Activated CD4-positive, alpha-beta T cell treated with anti-CD3 and anti-CD28 coated beads for 36 hours (primary cell): ENCODE measurements at regions not wholly inside any gene's neighbourhood (a gene's known extent, or its start where the extent isn't known, plus 50 kb on each side); places are given as distances from the start of the nearest gene placed in this dataset.

Experiments
- ATAC-seq: fragments of 200-7000 bp; cut with Tn5 transposase; one replicate; pipeline ENCODE4 v1.10.0; 2021; ENCODE audit warnings: mild to moderate bottlenecking, moderate library complexity
- CTCF ChIA-PET: fragments of 350-600 bp; sonication (Branson Sonifier 250); formaldehyde crosslinking; loops from one replicate; lab custom pipeline; 2021; ENCODE audit warnings: antibody characterized with exemption; lab: Charles Lee
- POLR2A ChIA-PET: fragments of 350-600 bp; sonication (Branson Sonifier 250); formaldehyde crosslinking; loops from one replicate; lab custom pipeline; 2021; ENCODE audit warnings: antibody characterized with exemption, inconsistent platforms; lab: Charles Lee
- DNase-seq: peaks from one replicate; pipeline ENCODE4 v3.0.0-alpha.2; 2020
- H3K27ac Mint-ChIP-seq: one replicate; pipeline ENCODE4 v1.8.0; 2021; ENCODE audit warnings: mixed read lengths
- H3K27me3 Mint-ChIP-seq: one replicate; pipeline ENCODE4 v1.8.0; 2021; ENCODE audit warnings: mixed read lengths
- H3K36me3 Mint-ChIP-seq: one replicate; pipeline ENCODE4 v1.8.0; 2021; ENCODE audit warnings: low read depth, mixed read lengths
- H3K4me1 Mint-ChIP-seq: one replicate; pipeline ENCODE4 v1.8.0; 2021; ENCODE audit warnings: mixed read lengths
- H3K4me3 Mint-ChIP-seq: one replicate; pipeline ENCODE4 v1.8.0; 2021; ENCODE audit warnings: mild to moderate bottlenecking, moderate library complexity, mixed read lengths
- H3K9me3 Mint-ChIP-seq: one replicate; pipeline ENCODE4 v1.8.0; 2021; ENCODE audit warnings: low read depth, mixed read lengths
- intact Hi-C, 2 experiments: fragments of 100-400 bp; cut with DNase I in 1 of 2; cut with micrococcal nuclease in 1 of 2; formaldehyde crosslinking; loops; one replicate each; pipeline versions ENCODE4 v1.14.2 to v1.15.1; 2022 to 2024; cut with DNase I, micrococcal nuclease

DNA sequence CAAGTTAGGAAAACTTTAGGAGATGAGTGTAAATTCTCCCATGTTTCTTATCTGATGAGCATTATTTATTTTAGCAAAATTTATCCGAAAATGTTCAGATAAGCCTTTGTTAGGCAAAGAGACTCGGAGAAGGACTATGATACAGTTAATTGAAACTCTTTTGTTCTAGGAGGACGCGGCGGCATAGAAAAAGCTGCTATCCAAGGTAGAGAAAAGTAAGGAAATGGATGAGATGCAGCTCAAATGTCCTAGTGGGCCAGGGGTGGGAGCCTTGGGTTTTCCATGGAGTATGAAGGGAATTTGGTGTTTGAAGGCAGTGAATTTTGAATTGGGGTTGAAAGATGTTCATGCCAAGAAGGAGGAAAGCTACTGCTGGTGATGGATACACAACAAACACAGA lies 1504.5 kb downstream of the AACS start:
- Mint-ChIP-seq H3K9me3 (peaks cover 3% of the 10 kb centered on the region), H3K27ac (no peak overlapping the region), H3K4me3 (no peak overlapping the region), H3K27me3 (no peaks in the 10 kb centered on the region), H3K36me3 (no peaks in the 10 kb centered on the region), H3K4me1 (peaks cover 3% of the 10 kb centered on the region)
- CTCF ChIA-PET = interaction anchor here (0.8 kb wide), 1 partner anchor 11 kb away, joined by 3 read pairs; no protein-coding TSS in a partner anchor
- DNase-seq = no peak
- POLR2A ChIA-PET = no interaction called here
- intact Hi-C loops = no loop called here
- ATAC-seq = no peak

DNA sequence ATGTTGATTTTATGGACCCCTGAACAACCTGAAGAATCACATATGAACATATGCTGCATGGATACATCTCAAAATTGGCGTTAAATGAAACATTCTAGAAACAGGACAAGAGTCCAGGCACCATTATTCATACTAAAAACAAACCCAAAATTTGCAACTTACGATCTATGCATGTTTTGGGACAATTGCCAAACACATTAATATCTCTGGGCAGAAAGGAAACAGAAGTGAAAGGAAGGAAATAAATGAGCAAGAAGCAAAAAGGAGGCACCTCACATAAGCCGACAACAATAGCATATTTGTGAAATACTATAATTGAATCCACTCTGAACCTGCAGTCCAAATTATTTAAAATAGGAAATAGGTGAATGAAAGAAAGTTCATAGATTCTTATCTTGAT lies 1505.3 kb downstream of the AACS start:
- no peak for ATAC-seq
- CTCF ChIA-PET = no interaction called here

DNA sequence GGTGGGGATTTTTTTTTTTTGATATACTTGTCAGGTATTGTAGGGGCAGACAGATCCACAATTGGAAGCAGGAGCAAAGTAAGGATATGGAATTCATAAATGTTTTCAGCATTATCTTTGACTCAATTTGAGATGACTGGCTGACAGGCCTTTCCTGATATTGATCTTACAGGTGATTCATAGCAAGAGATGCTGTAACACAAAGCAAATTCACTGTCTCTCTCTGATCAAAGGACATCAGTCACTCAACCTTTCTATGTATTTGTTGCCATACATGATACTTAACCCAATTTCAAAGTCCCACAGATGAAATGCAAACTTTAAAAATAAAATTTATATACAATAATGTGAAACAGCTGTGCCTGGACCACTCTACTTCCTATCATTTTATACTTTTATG lies 1506.9 kb downstream of the AACS start:
- POLR2A ChIA-PET = no interaction called here
- Mint-ChIP-seq H3K36me3 (no peaks in the 10 kb centered on the region), H3K27ac (no peak overlapping the region), H3K4me3 (no peak overlapping the region), H3K4me1 (peaks cover 3% of the 10 kb centered on the region), H3K9me3 (no peaks in the 10 kb centered on the region), H3K27me3 (no peaks in the 10 kb centered on the region)
- CTCF ChIA-PET = no interaction called here
- ATAC-seq (no peak), DNase-seq (no peak)
- intact Hi-C loops = no loop called here

More for the DNA sequence above, 1505.3 kb downstream of the AACS start:
- POLR2A ChIA-PET = no interaction called here
- Mint-ChIP-seq H3K9me3 (peaks cover 3% of the 10 kb centered on the region), H3K36me3 (no peaks in the 10 kb centered on the region), H3K4me1 (peaks cover 3% of the 10 kb centered on the region), H3K4me3 (no peak overlapping the region), H3K27me3 (no peaks in the 10 kb centered on the region), H3K27ac (no peak overlapping the region)
- no peak for DNase-seq
- intact Hi-C loops = no loop called here

DNA sequence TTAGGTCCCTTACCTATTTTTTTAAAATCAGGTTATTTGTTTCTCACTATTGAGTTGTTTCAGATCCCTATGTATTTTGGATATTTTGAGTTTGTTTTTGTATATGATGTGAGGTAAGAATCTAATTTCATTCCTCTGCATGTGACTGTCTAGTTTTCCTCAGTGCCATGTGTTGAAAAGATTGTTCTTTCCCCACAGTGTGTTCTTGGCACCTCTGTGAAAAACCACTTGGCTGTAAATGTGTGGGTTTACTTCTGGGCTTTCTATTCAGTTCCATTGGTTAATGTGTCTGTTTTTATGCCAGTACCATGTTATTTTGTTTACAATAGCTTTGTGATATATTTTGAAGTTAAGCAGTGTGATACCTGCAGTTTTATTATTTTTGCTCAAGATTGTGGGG lies 1516.4 kb downstream of the AACS start:
- Mint-ChIP-seq H3K27me3 (no peaks in the 10 kb centered on the region), H3K4me3 (no peak overlapping the region), H3K4me1 (no peaks in the 10 kb centered on the region), H3K36me3 (no peaks in the 10 kb centered on the region), H3K9me3 (no peaks in the 10 kb centered on the region), H3K27ac (no peak overlapping the region)
- ChIA-PET CTCF (no interaction called here), POLR2A (no interaction called here)
- intact Hi-C loops = no loop called here
- DNase-seq = no peak
- ATAC-seq = no peak

DNA sequence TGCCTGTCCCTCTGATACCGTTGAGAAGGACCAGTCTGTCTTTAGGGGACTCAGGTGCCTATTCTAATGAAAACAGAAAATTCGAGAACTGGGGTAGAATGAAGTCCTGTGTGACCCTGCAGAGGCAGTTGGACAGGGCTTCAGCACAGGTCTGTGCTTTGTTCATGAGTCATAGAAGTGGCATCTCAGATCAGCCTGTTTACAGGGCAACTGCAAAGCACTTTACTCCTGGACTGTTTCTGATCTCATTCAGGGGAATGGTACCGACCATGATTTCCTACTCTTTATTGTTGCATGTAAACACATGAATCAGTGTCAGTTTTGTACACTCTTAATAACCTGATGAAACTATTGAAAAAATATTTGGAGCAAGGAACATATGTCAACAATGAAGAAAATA lies 1517.0 kb downstream of the AACS start:
- no peaks in the 10 kb centered on the region for H3K27me3 Mint-ChIP-seq
- no peaks in the 10 kb centered on the region for H3K36me3 Mint-ChIP-seq
- no peak overlapping the region for H3K27ac Mint-ChIP-seq
- peaks cover 2% of the 10 kb centered on the region for H3K4me1 Mint-ChIP-seq
- ChIA-PET CTCF (no interaction called here), POLR2A (no interaction called here)
- H3K4me3 Mint-ChIP-seq = no peak overlapping the region
- no peak for DNase-seq
- intact Hi-C loops = no loop called here
- H3K9me3 Mint-ChIP-seq = peaks cover 2% of the 10 kb centered on the region
- ATAC-seq = no peak

DNA sequence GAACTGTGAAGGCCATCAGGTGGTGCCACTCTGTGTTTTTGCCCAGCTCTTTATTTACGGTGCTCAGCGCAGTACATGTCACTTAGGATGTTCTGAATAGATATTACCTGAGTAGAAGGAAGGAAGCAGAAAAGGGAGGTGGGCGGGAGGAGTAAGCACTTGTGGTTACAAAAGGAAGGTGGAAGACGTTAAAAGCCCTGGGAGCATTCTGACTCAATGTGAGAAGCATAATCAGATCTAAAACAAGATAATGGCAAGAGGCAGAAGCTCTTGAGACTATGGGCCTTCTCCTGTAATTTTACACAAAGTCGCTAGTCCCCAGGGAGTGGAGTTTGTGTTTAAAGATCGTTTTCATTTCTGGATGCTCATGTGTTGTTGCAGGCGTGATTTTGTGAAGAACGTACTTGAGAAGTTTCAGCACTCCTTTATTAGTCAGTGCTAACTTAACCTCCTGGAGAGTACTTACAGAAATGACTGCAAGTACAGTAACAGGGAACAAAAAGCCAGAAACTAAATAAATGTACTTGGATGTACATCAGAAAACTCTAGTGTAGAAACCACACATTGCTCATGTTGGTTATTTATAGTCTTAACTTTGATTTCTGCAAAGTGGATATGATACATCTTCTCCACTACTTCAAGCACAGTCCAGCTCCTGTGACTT lies 1523.5 kb downstream of the AACS start:
- intact Hi-C loops = loop anchor here (2.0 to 5.0 kb wide), 3 partner anchors 106 to 182 kb away; no protein-coding TSS in a partner anchor
- no peaks in the 10 kb centered on the region for H3K36me3 Mint-ChIP-seq
- CTCF ChIA-PET = interaction anchor here (0.6 kb wide), 1 partner anchor 1337 kb away, joined by 3 read pairs; no protein-coding TSS in a partner anchor
- H3K4me1 Mint-ChIP-seq = peaks cover 29% of the 10 kb centered on the region
- peaks cover 2% of the 10 kb centered on the region for H3K9me3 Mint-ChIP-seq
- H3K27me3 Mint-ChIP-seq = peaks cover 2% of the 10 kb centered on the region
- peak overlapping the region; percentile 34 for H3K4me3 Mint-ChIP-seq
- POLR2A ChIA-PET = interaction anchor here (0.8 kb wide), 1 partner anchor 14 kb away, joined by 4 read pairs; no protein-coding TSS in a partner anchor
- DNase-seq (peak; percentile 53), ATAC-seq (peak; percentile 89)
- peak overlapping the region; percentile 73 for H3K27ac Mint-ChIP-seq

DNA sequence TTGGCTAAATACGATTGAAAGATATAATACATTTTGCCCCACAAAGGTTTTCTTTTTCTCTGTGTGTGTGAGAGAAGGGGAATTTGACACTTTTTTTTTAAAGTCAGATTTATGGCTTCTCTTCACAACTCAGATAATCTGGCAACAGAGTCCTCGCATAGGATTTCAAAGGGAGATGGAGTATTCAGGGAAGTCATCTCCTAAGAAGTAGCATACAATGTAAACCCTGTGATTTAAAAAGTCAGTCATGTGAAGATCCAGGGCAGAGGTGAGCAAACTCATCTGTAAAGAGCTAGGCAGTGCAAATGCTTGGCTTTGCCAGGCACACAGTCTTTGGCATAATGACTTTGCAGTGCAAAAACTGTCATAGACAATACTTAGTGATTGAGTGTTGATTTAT lies 1526.3 kb downstream of the AACS start:
- ChIA-PET CTCF (no interaction called here), POLR2A (no interaction called here)
- H3K27me3 Mint-ChIP-seq = peaks cover 2% of the 10 kb centered on the region
- H3K9me3 Mint-ChIP-seq = peaks cover 2% of the 10 kb centered on the region
- ATAC-seq (no peak), DNase-seq (no peak)
- no peak overlapping the region for H3K27ac Mint-ChIP-seq
- H3K4me1 Mint-ChIP-seq = peaks cover 29% of the 10 kb centered on the region
- no peaks in the 10 kb centered on the region for H3K36me3 Mint-ChIP-seq
- H3K4me3 Mint-ChIP-seq = no peak overlapping the region
- intact Hi-C loops = no loop called here

DNA sequence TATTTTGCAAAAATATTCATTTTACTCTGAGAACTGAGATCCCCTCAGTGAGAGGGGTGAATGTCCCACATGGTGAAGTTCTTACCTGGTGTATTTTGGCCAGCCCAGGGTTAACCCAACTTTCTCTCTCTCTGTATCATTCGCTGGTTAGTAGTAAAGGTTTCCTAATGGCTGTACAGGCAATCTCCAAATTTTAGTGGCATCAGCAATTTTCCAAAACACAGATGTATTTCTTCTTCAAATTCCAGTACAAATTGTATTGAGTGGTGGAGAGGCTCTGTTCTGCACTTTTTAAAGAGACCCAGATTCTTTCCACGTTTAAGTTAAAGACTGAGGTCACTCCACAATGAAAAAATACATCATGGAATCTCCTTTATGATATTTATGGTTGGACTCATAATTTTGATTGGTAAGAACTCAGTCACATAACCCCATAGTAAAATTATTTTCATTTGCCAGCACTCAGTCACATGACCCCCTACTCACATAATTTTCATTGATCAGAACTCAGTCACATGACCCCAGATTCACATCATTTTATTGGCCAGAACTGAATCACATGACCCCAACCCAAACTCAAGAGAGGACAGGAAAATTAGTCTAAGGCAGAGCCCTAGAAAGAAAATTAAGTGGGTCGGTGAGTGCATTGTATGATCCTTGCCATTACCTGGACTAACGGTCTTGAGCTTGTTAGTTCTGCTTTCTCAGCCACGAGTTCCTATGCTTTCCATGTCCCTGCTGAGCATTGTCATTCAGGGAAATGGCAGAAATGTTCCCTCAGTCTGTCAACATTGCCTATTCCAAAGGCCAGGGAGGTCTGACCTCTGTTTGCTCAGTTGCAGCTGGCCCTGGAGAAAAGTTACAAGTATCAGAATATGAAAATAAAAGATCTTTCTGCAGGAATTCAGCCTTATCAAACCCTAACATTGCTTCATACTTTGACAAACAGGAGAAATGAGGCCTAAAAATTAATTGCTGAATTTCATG lies 1536.2 kb downstream of the AACS start:
- Mint-ChIP-seq H3K27ac (no peak overlapping the region), H3K4me3 (no peak overlapping the region), H3K36me3 (no peaks in the 10 kb centered on the region), H3K9me3 (peaks cover 6% of the 10 kb centered on the region), H3K4me1 (no peaks in the 10 kb centered on the region), H3K27me3 (peaks cover 2% of the 10 kb centered on the region)
- ChIA-PET CTCF (interaction anchor here (0.6 kb wide), 1 partner anchor 229 kb away, joined by 3 read pairs; no protein-coding TSS in a partner anchor), POLR2A (no interaction called here)
- no peak for DNase-seq
- ATAC-seq = no peak
- intact Hi-C loops = no loop called here

DNA sequence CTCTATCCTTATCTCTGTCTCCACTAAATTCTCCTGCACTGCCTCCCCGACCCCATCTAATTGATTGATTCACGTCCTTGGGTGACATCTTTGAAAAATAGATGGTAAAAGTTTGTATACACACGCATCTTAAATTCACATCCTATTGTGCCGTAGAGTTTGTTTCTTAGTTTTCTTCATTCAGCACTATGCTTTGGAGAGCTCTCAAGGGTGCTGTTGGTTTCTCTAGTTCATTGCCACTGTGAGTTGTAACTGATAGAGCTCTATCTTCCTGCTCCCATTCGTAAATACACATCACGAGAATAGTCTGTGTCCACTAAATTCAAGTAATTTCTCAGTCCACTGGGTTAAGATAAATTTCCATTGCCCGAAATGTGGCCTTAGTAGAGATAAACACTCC lies 1537.4 kb downstream of the AACS start:
- H3K9me3 Mint-ChIP-seq = peaks cover 8% of the 10 kb centered on the region
- peaks cover 2% of the 10 kb centered on the region for H3K27me3 Mint-ChIP-seq
- no peaks in the 10 kb centered on the region for H3K36me3 Mint-ChIP-seq
- CTCF ChIA-PET = no interaction called here
- H3K27ac Mint-ChIP-seq = no peak overlapping the region
- H3K4me1 Mint-ChIP-seq = no peaks in the 10 kb centered on the region
- no peak for ATAC-seq
- DNase-seq = no peak
- intact Hi-C loops = no loop called here
- POLR2A ChIA-PET = no interaction called here
- no peak overlapping the region for H3K4me3 Mint-ChIP-seq

DNA sequence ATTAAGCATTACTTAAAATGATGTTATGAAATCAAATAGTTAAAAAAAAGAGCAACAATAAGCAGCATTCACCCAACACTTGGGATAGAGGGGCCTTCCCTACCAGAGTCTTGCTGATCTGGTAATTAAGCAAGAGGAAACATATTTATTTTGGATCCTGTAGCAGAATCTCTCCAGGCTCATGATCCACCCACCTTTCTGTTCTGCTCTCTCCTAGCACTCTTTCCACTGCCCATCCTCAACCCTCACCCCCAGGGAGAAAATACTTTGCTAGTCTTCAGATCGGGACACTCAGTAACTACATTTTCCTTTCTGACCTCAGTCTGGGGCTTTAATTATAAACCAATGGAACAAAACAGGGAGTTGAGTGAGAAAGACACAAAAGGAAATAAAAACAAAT lies 1541.9 kb downstream of the AACS start:
- DNase-seq (no peak), ATAC-seq (no peak)
- POLR2A ChIA-PET = no interaction called here
- intact Hi-C loops = no loop called here
- Mint-ChIP-seq H3K9me3 (peaks cover 8% of the 10 kb centered on the region), H3K4me1 (peaks cover 10% of the 10 kb centered on the region), H3K27me3 (peaks cover 2% of the 10 kb centered on the region), H3K4me3 (no peak overlapping the region), H3K27ac (no peak overlapping the region), H3K36me3 (no peaks in the 10 kb centered on the region)
- CTCF ChIA-PET = no interaction called here

DNA sequence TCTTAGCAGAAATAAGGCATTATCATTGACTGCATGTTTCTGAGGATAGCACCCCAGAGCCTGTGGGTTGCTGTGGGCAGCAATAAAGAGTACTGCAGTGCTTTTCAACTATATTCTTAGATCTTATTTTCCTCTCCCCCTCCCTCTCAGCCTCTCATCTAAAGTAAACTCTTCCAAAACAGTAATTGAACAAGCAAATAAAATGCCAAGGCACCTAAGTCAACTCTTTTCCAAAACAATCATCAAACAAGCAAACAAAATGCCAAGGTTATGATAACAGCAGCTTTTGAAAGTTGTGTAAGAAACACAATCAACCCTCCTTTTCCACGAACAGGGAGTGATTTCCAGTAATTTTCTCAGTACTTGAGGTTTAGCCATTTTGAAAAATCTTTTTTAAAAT lies 1542.6 kb downstream of the AACS start:
- CTCF ChIA-PET = no interaction called here
- DNase-seq = no peak
- POLR2A ChIA-PET = no interaction called here

More for the DNA sequence above, 1542.6 kb downstream of the AACS start:
- Mint-ChIP-seq H3K4me1 (peaks cover 10% of the 10 kb centered on the region), H3K36me3 (no peaks in the 10 kb centered on the region), H3K27me3 (peaks cover 2% of the 10 kb centered on the region), H3K4me3 (no peak overlapping the region), H3K27ac (no peak overlapping the region), H3K9me3 (peaks cover 11% of the 10 kb centered on the region)
- intact Hi-C loops = no loop called here
- ATAC-seq = no peak
